SJCRH30 (cell line): ENCODE measurements at regions not wholly inside any gene's neighbourhood (a gene's known extent, or its start where the extent isn't known, plus 50 kb on each side); places are given as distances from the start of the nearest gene placed in this dataset.
A peak's percentile ranks its signal among the peaks of the same experiment; 100 is the strongest.
"Not testable (repeated sequence)": the region's sequence is repeated elsewhere in the genome, so short reads cannot be mapped to it uniquely, and the experiment has no call there.

Experiments used
- DNase-seq, 2 experiments: peaks; one replicate each; pipeline ENCODE4 v3.0.0-alpha.2; 2015 to 2020
- H3K27ac ChIP-seq: fragments of 250-450 bp; sonication (Bioruptor Pico); 2 replicates; pipeline ENCODE4 v1.5.1; 2020; ENCODE audit warnings: mild to moderate bottlenecking, moderate library complexity
- H3K27me3 ChIP-seq: fragments of 250-450 bp; sonication (Bioruptor Pico); 2 replicates; pipeline ENCODE4 v1.5.1; 2020; ENCODE audit warnings: mild to moderate bottlenecking, moderate library complexity
- H3K36me3 ChIP-seq: fragments of 250-450 bp; sonication (Bioruptor Pico); 2 replicates; pipeline ENCODE4 v1.5.1; 2020; ENCODE audit warnings: mild to moderate bottlenecking, moderate library complexity
- H3K4me1 ChIP-seq: fragments of 250-450 bp; sonication (Bioruptor Pico); 2 replicates; pipeline ENCODE4 v1.5.1; 2020; ENCODE audit warnings: mild to moderate bottlenecking, moderate library complexity
- H3K4me3 ChIP-seq: fragments of 250-450 bp; sonication (Bioruptor Pico); 2 replicates; pipeline ENCODE4 v1.5.1; 2020; ENCODE audit warnings: mild to moderate bottlenecking, moderate library complexity
- H3K9me3 ChIP-seq: fragments of 250-450 bp; sonication (Bioruptor Pico); replicated peaks from 2 replicates; pipeline ENCODE4 v1.5.1; 2020; ENCODE audit warnings: mild to moderate bottlenecking, moderate library complexity

DNA sequence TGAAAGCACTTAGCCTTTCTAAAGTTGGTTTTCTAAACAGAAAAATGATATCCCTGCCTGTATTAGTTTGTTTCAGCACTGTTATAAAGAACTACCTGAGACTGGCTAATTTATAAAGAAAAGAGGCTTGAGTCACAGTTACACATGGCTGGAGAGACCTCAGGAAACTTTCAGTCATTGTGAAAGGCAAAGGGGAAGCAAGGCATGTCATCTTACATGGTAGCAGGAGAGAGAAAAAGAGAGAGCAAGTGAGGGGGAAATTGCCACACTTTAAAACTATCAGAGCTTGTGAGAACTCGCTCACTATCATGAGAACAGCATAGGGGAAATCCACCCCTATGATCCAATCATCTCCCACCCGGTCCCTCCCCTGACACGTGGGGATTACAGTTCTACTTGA, 64.9 kb downstream of the FAM170A start:
- no peak for DNase-seq
- Histone ChIP-seq H3K4me1 (no peaks in the 10 kb centered on the region), H3K27ac (no peak overlapping the region), H3K9me3 (no peaks in the 10 kb centered on the region; the same call in 1 of the 2 replicates), H3K4me3 (no peak overlapping the region), H3K27me3 (no peaks in the 10 kb centered on the region), H3K36me3 (no peaks in the 10 kb centered on the region)

DNA sequence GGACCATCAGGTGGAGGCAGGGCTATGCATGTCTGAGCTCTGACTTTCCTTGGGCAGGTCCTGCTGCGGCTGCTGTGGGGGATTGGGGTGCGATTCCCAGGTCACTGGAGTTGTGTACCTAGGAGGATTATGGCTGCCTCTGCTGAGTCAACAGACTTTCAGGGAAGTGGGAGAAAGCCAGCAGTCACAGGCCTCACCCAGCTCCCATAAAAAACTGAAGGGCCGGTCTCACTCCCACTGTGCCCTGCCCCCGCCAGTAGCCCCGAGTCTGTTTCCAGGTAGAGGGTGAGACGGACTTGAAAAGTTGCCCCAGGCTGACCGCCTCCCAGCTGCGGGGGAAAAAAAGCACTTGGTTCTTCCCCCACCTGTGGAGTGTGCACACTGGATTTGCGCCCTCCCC, 76.7 kb downstream of the FAM170A start:
- no peaks in the 10 kb centered on the region for H3K27me3 ChIP-seq
- no peak for DNase-seq
- no peak overlapping the region for H3K27ac ChIP-seq
- no peaks in the 10 kb centered on the region for H3K9me3 ChIP-seq
- no peaks in the 10 kb centered on the region for H3K4me1 ChIP-seq
- no peak overlapping the region for H3K4me3 ChIP-seq
- no peaks in the 10 kb centered on the region for H3K36me3 ChIP-seq

DNA sequence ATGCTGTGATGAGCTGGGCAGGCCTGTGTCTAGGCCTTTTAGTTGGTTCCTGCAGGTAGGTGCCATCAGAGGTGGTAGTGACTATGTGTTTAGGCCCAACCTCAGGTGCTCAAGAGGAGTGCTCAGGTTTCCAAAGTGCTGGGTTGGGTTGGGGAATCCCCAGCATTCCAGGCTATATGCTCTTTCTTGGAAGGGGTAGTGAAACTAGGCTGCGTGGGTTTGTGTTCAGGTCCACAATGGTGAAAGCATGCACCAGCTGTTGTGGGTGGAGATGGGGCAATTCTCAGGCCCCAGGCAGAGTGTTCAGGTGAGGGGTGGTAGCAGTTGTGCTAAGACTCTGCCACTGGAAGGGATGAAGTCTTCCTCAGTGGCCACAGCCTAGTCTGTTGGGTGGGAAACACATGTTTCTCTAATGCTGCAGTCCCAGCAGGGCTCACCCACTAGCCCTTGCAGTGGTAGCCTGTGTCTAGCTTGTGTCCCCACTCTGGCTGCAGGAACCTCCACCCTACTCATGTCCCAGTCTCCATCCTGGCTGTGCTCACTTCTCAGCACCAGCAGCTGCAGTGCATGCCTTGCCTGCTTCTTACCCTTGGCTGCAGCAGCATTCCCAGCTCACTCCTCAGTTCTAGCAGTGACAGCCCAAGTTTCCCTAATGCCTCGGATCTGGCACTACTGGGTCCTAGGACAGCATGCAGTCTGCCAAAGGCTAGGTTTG, 78.9 kb downstream of the FAM170A start:
- Histone ChIP-seq H3K4me1 (no peaks in the 10 kb centered on the region), H3K27ac (no peak overlapping the region), H3K36me3 (no peaks in the 10 kb centered on the region), H3K4me3 (no peak overlapping the region), H3K9me3 (no peaks in the 10 kb centered on the region), H3K27me3 (no peaks in the 10 kb centered on the region)
- DNase-seq: no peak

DNA sequence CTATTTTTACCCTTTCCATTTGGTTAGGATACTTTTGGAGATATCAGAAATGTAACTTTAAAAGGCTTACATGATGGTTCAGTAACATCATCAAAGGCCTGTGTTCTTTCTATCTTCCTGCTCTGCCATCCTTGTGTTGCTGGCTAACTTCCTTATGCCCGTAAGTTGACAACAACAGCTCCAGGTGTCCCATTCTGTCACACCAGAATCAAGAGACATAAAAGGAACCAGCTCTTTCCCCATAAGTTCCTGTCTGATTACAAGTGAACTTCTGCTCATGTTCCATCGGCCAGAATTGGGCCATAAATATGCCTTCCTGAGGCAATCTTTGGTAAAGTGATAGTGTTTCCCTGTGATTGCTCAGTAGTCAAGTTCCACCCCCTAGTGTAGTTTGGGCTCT, 92.4 kb downstream of the FAM170A start:
- Histone ChIP-seq H3K4me1 (no peaks in the 10 kb centered on the region), H3K36me3 (no peaks in the 10 kb centered on the region), H3K9me3 (no peaks in the 10 kb centered on the region), H3K27ac (no peak overlapping the region), H3K27me3 (no peaks in the 10 kb centered on the region), H3K4me3 (no peak overlapping the region)
- DNase-seq: no peak

DNA sequence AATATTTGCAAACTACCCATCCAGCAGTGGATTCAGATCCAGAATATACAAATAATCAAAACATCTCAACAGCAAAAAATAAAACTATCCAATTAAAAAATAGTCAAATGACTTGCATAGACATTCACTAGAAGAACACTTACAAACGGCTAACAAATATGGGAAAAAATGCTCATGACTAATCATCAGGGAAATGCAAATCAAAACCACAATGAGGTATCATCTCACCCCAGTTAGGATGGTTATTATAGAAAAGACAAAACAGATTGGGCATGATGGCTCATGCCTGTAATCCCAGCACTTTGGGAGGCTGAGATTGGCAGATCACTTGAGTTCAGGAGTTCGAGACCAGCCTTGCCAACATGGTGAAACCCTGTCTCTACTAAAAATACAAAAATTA, 95.9 kb downstream of the FAM170A start:
- H3K4me1 ChIP-seq, H3K36me3 ChIP-seq, DNase-seq, H3K4me3 ChIP-seq, H3K27ac ChIP-seq, H3K9me3 ChIP-seq, H3K27me3 ChIP-seq: not testable (repeated sequence)

DNA sequence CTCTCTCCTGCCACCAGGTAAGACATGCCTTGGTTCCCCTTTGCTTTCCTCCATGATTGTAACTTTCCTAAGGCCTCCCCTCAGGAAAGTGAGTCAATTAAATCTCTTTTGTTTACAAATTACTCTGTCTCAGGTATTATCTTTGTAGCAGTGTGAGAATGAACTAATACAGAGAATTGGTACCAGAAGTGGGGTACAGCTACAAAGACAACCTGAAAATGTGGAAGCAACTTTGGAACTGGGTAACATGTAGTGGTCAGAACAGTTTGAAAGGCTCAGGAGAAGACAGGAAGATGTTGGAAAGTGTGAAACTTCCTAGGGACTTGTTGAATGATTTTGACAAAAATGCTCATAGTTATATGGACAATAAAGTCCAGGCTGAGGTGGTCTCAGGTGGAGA, 97.2 kb downstream of the FAM170A start:
- Histone ChIP-seq H3K9me3 (no peaks in the 10 kb centered on the region), H3K4me3 (no peak overlapping the region), H3K36me3 (no peaks in the 10 kb centered on the region), H3K27me3 (no peaks in the 10 kb centered on the region), H3K27ac (no peak overlapping the region), H3K4me1 (no peaks in the 10 kb centered on the region)
- no peak for DNase-seq

DNA sequence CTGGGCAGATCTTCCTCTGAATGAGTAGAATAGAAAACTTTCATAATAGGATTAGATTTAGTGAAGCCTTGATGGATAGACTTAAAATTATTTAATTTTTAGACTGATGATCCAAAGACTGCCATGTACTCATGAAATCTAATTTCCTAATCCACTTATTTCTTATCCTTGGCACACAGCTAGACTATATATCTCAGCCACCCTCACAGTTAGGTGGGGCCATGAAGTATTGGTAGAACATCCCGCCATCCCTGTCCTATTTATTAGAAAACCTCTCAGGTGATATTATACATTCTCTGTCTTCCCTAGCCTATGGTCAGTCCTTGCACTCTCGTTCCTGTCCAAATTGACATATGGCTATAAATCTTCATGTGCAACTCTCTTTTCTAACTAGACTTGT, 110.9 kb downstream of the FAM170A start:
- no peaks in the 10 kb centered on the region for H3K36me3 ChIP-seq

DNA sequence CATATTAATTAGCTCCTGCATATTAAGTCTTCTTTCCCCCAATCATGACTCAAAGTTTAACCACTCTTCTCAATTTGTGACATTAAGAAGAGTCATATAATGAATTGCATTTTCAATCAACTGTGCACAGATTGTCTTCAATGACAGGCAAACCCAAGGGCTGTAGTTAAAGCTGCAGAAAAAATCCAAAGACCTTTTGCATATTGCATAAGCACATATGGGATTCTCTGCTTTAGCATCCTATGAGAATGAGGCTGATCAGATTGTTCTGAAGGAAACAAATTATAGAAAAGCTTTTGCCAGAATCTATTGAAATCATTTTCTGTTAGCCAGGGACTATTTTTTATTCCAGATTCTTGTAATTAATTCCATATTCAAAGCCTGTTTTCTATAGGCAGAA, 112.3 kb downstream of the FAM170A start:
- Histone ChIP-seq H3K4me1 (no peaks in the 10 kb centered on the region), H3K27ac (no peak overlapping the region), H3K36me3 (no peaks in the 10 kb centered on the region), H3K9me3 (no peaks in the 10 kb centered on the region), H3K4me3 (no peak overlapping the region), H3K27me3 (no peaks in the 10 kb centered on the region)
- no peak for DNase-seq

More for the DNA sequence above, 110.9 kb downstream of the FAM170A start:
- Histone ChIP-seq H3K27me3 (no peaks in the 10 kb centered on the region), H3K27ac (no peak overlapping the region), H3K4me3 (no peak overlapping the region), H3K9me3 (no peaks in the 10 kb centered on the region), H3K4me1 (no peaks in the 10 kb centered on the region)
- no peak for DNase-seq

DNA sequence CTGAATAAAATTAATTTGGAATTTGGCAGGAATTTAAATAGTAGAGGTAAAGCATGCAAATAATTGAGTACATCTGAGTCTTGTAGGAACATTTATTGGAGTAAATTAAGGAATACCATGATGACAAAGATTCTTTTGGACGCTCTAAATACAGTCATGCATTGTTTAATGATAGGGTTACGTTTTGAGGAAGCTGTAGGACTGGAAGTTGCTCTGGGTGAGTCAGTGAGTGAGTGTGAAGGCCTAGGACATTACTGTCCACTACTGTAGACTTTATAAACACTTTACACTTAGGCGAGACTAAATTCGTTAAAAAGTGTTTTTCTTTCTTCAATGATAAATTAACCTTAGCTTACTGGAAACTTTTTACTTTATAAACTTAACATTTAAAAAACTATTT, 113.0 kb downstream of the FAM170A start:
- Histone ChIP-seq H3K27me3 (no peaks in the 10 kb centered on the region), H3K27ac (no peak overlapping the region), H3K9me3 (no peaks in the 10 kb centered on the region), H3K36me3 (no peaks in the 10 kb centered on the region), H3K4me1 (no peaks in the 10 kb centered on the region), H3K4me3 (no peak overlapping the region)
- DNase-seq: no peak

DNA sequence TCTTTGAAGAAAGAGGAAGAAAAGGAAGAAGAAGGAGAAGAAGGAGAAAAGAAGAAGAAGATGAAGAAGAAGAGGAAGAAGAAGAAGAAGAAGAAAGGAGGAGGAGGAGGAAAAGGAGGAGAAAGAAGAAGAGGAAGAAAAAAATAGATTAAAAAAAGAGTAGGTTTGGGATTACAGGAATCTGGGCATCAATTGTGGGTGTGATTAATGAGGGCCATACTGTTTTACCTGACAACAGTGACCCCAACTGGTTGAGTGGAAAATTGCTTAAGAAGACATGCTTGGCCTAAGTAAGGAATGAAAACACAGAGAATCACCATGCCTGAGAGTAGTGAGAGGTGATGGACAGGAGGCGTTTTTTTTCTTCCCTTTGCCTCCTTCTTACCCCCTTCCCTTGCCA, 114.6 kb downstream of the FAM170A start:
- peak; percentile 26 to 71 for DNase-seq
- Histone ChIP-seq H3K27me3 (no peaks in the 10 kb centered on the region), H3K4me3 (no peak overlapping the region), H3K9me3 (no peaks in the 10 kb centered on the region), H3K27ac (no peak overlapping the region), H3K36me3 (no peaks in the 10 kb centered on the region), H3K4me1 (no peaks in the 10 kb centered on the region)

DNA sequence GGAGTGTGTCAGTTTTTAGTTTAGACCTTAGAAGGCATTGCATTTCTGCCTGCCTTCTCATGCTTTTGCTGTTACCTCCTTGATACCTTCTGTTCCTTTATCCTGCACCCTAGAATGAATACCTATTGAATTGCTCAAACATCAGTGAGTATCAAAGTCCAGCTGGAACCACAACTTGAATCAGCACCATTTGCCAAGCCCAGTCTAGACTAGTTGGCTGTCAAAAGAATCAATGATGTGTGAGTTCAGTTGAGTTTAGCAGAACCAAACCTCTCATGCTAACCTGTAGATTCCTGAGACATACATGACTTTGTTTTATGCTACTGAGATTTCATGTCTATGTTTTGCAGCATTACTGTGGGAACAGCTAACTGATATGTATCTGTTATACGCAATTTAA, 116.6 kb downstream of the FAM170A start:
- Histone ChIP-seq H3K27me3 (no peaks in the 10 kb centered on the region), H3K4me1 (no peaks in the 10 kb centered on the region), H3K36me3 (no peaks in the 10 kb centered on the region), H3K9me3 (no peaks in the 10 kb centered on the region), H3K4me3 (no peak overlapping the region), H3K27ac (no peak overlapping the region)
- DNase-seq: no peak

DNA sequence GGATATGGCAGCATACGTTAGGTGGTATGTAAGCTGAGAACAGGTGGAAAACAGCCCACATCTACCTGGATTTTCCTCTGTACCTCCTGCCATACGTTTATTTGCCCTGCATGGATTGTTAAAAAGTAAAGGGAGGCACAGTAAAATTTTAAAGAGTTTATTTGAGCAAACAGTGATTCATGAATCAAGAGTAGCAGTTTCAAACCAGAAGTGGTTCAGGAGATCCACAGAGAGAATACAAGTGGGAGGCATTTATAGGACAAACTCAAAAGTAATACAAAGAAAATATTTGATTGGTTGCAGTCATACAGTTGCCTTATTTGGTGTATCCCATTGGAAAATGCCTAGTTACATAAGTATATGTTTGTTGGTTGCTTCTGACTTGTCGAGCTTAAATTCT, 117.6 kb downstream of the FAM170A start:
- Histone ChIP-seq H3K9me3 (no peaks in the 10 kb centered on the region), H3K27me3 (no peaks in the 10 kb centered on the region), H3K4me1 (no peaks in the 10 kb centered on the region), H3K27ac (no peak overlapping the region), H3K36me3 (no peaks in the 10 kb centered on the region), H3K4me3 (no peak overlapping the region)
- no peak for DNase-seq

DNA sequence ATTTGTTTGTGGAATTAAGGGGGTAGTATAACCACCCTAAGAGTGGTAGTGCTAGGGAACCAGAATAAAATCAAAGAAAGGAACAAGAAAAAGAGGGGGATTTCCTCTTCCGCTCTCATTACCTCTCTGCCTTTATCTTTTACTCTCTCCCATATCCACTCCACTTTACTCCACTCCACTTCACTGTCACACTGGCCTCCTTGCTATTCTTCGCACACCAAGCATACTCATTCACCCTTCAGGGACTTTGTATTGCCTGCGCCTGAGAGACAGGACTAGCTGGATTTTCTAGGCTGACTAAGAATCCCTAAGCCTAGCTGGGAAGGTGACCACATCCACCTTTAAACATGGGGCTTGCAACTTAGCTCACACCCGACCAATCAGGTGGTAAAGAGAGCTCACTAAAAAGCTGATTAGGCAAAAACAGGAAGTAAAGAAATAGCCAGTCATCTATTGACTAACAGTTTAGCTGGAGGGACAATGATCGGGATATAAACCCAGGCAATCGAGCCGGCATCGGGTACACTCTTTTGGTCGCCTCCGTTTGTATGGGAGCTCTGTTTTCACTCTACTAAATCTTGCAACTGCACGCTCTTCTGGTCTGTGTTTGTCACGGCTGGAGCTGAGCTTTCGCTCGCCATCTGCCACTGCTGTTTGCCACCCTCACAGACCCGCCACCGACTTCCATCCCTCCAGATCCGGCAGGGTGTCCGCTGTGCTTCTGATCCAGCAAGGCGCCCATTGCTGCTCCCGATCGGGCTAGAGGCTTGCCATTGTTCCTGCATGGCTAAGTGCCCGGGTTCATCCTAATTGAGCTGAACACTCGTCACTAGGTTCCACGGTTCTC, 121.8 kb downstream of the FAM170A start:
- H3K4me3 ChIP-seq: no peak overlapping the region
- no peaks in the 10 kb centered on the region for H3K36me3 ChIP-seq
- H3K4me1 ChIP-seq: no peaks in the 10 kb centered on the region
- no peaks in the 10 kb centered on the region for H3K27me3 ChIP-seq
- no peaks in the 10 kb centered on the region for H3K9me3 ChIP-seq
- no peak overlapping the region for H3K27ac ChIP-seq
- DNase-seq: no peak

DNA sequence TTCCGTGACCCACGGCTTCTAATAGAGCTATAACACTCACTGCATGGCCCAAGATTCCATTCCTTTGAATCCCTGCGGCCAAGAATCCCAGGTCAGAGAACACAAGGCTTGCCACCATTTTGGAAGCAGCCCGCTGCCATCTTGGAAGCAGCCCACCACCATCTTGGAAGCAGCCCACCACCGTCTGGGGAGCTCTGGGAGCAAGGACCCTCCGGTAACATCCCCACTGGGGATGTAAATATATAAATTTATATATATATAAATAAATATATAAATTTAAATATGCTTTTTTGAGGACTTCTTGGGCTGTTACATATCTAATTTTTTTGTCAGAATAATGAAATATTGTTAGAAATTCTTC, 122.4 kb downstream of the FAM170A start:
- no peaks in the 10 kb centered on the region for H3K36me3 ChIP-seq
- H3K4me3 ChIP-seq: no peak overlapping the region
- H3K27me3 ChIP-seq: no peaks in the 10 kb centered on the region
- H3K4me1 ChIP-seq: no peaks in the 10 kb centered on the region
- DNase-seq: no peak
- H3K9me3 ChIP-seq: no peaks in the 10 kb centered on the region
- H3K27ac ChIP-seq: no peak overlapping the region

DNA sequence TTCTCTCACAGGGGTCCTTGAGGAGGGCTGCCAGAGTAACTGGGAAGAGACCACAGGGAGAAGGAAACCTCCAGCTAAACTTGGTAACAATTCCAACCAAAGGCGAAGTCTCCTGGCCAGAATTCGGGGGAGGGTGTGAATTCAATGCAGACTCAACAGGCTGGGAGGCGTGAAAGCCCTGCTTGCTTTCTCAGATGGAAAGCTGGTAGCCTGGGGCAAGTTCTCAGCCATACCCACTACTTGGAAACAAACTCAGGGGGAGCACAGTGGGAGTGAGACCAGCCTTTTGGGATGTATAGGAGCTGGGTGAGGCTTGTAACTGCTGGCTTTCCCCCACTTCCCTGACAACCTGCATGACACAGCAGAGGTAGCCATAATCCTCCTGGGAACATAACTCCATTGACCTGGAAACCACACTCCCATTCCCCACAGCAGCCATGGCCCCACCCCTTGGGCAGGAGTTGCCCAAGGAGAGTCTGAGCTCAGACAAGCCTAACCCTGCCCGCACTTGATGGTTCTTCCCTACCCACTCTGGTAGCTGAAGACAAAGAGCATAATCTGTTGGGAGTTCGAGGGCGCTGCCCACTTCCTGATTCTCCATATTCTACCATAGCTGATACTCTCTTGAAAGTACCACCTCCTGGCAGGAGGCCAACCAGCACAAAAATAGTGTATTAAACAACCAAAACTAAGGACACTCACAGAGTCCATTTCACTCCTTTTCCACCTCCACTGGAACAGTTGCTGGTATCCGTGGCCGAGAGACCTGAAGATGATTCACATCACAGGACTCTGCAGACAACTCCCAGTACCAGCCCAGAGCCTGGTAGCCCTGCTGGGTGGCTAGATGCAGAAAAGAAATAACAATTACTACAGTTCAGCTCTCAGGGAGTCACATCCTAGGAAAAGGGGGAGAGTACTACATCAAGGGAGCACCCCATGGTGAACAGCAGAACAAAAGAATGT, 123.8 kb downstream of the FAM170A start:
- Histone ChIP-seq H3K4me1 (no peaks in the 10 kb centered on the region), H3K27ac (no peak overlapping the region), H3K9me3 (no peaks in the 10 kb centered on the region), H3K4me3 (no peak overlapping the region), H3K27me3 (no peaks in the 10 kb centered on the region), H3K36me3 (no peaks in the 10 kb centered on the region)
- DNase-seq: no peak
